ENCODE measurements at regions not wholly inside any gene's neighbourhood (a gene's known extent, or its start where the extent isn't known, plus 50 kb on each side); places are given as distances from the start of the nearest gene placed in this dataset.

GRCh38 chr6:44028789-44029310 lies 98.4 kb downstream of the MRPL14 start:
- Histone ChIP-seq H3K9me3 (replicated peaks in 1 of 3) (no peaks in the 10 kb centered on the region), H3K4me3 (no peak overlapping the region), H3K27ac (no peak overlapping the region), H3K27me3 (no peaks in the 10 kb centered on the region), H3K36me3 (replicated peaks in 1 of 2) (no peaks in the 10 kb centered on the region), H3K4me1 (replicated peaks in 1 of 2) (peaks cover 0 to 5% of the 10 kb centered on the region in 2 donors)
- intact Hi-C loops (cut with DNase I) = no loop called here
- TF ChIP-seq CTCF (IDR thresholded peaks at IDR 0.05) = no peak
- no peak for TF ChIP-seq POLR2A (IDR thresholded peaks at IDR 0.05)
- 72 to 78% (median 75%) methylated on average over 3 of the region's 3 CpGs for WGBS, 4 donors
- peak in 1 of 7 donors; percentile 5 for DNase-seq

GRCh38 chr6:44025226-44025625 lies 102.0 kb downstream of the MRPL14 start:
- intact Hi-C loops (cut with DNase I) = no loop called here

GRCh38 chr6:44024574-44025219 lies 102.6 kb downstream of the MRPL14 start:
- DNase-seq = peak in 1 of 7 donors; percentile 6
- TF ChIP-seq CTCF (IDR thresholded peaks at IDR 0.05) = no peak
- no peak for TF ChIP-seq POLR2A (IDR thresholded peaks at IDR 0.05)
- Histone ChIP-seq H3K9me3 (replicated peaks in 1 of 3) (no peaks in the 10 kb centered on the region), H3K27me3 (no peaks in the 10 kb centered on the region), H3K4me3 (no peak overlapping the region), H3K27ac (no peak overlapping the region), H3K36me3 (replicated peaks in 1 of 2) (no peaks in the 10 kb centered on the region), H3K4me1 (replicated peaks in 1 of 2) (peaks cover 0 to 5% of the 10 kb centered on the region in 2 donors)
- 45 to 79% (median 52%) methylated on average over 3 to 7 of the region's 7 CpGs for WGBS, 4 donors
- intact Hi-C loops (cut with DNase I) = no loop called here

More at GRCh38 chr6:44025226-44025625, 102.0 kb downstream of the MRPL14 start:
- peaks cover 0 to 5% of the 10 kb centered on the region in 2 donors for H3K4me1 ChIP-seq (replicated peaks in 1 of 2)
- no peak overlapping the region for H3K4me3 ChIP-seq
- no peaks in the 10 kb centered on the region for H3K9me3 ChIP-seq (replicated peaks in 1 of 3)
- no peaks in the 10 kb centered on the region for H3K36me3 ChIP-seq (replicated peaks in 1 of 2)
- H3K27me3 ChIP-seq = no peaks in the 10 kb centered on the region
- no peak overlapping the region for H3K27ac ChIP-seq
- no peak for DNase-seq
- 75 to 81% (median 76%) methylated on average over 4 of the region's 4 CpGs for WGBS, 4 donors
- TF ChIP-seq POLR2A (IDR thresholded peaks at IDR 0.05) (no peak), CTCF (IDR thresholded peaks at IDR 0.05) (no peak)

GRCh38 chr6:44023586-44024454 lies 103.4 kb downstream of the MRPL14 start:
- intact Hi-C loops (cut with DNase I) = no loop called here
- no peak for TF ChIP-seq CTCF (IDR thresholded peaks at IDR 0.05)
- no peak for TF ChIP-seq POLR2A (IDR thresholded peaks at IDR 0.05)
- WGBS, 4 donors = 52 to 77% (median 65%) methylated on average over 5 to 8 of the region's 8 CpGs
- H3K27me3 ChIP-seq = no peaks in the 10 kb centered on the region
- peak in 1 of 7 donors; percentile 4 for DNase-seq
- no peaks in the 10 kb centered on the region for H3K9me3 ChIP-seq (replicated peaks in 1 of 3)
- H3K4me1 ChIP-seq (replicated peaks in 1 of 2) = peaks cover 0 to 5% of the 10 kb centered on the region in 2 donors
- H3K4me3 ChIP-seq = no peak overlapping the region
- H3K27ac ChIP-seq = no peak overlapping the region
- H3K36me3 ChIP-seq (replicated peaks in 1 of 2) = no peaks in the 10 kb centered on the region
